GM18505 (cell line): ENCODE measurements at regions not wholly inside any gene's neighbourhood (a gene's known extent, or its start where the extent isn't known, plus 50 kb on each side); places are given as distances from the start of the nearest gene placed in this dataset.

Experiments used
- ATAC-seq: cut with Tn5 transposase; IDR thresholded peaks from one replicate; pipeline ENCODE4 v1.9.1; 2021; ENCODE audit not compliant: unreplicated experiment
- POLR2A ChIP-seq: IDR thresholded peaks from 4 replicates; pipeline ENCODE4 v1.6.1; 2011; ENCODE audit warnings: borderline replicate concordance; ENCODE audit not compliant: insufficient read depth, insufficient read length; ENCODE audit errors: extremely low read depth

DNA sequence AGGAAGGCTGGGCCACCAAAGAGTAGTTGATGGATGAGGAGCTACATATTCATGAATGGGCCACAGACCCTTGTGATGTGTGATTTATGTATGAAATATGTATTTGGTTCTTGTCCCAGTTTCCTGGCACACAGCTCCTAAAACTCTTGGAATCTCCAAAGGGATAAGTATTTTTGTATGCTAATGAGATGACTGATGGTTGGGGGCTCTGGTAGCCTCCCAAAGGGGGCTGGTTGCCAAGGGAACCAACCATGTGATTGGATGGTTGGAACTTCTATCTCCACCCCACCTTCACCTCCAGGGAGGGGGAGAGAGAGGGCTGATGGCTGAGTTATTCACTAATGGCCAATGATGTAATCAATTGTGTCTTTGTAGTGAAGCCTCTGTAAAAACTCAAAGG is 77.1 kb downstream of the ZNF281 start:
- TF ChIP-seq POLR2A, result no peak
- ATAC-seq, result no peak

DNA sequence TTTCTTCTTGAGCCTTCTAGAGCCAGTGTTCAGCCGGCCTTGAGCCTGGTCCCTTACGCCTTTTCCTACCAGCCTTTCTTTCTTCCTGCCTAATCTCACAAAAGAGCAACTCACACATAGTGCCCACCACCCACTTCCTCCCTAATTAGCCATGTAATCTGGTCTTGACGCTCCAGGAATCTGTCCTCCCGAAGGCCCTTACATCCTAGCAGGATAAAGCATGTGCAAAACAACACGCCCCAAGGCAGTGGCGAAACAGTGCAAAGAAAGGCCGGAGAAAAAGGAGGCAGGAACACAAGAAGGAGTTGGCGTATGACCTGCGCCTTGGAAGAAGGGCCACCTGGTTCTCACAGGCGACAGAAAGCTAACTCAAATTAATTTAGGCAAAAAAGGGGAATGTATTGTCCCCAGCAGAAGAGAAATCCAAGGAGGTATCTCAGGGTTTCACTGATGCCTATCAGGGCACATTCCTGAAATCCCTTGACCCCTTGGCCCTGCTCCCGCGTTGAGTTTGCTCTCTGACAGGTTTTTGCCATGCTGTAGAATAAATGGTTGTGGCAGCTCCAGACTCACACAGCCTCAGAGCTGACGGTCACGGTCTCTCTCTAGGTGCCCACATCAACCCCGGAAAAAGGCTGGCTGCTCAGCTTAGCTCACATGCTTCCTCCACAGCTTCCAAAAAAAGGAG is 79.0 kb downstream of the ZNF281 start:
- no peak for TF ChIP-seq POLR2A
- ATAC-seq, result no peak

DNA sequence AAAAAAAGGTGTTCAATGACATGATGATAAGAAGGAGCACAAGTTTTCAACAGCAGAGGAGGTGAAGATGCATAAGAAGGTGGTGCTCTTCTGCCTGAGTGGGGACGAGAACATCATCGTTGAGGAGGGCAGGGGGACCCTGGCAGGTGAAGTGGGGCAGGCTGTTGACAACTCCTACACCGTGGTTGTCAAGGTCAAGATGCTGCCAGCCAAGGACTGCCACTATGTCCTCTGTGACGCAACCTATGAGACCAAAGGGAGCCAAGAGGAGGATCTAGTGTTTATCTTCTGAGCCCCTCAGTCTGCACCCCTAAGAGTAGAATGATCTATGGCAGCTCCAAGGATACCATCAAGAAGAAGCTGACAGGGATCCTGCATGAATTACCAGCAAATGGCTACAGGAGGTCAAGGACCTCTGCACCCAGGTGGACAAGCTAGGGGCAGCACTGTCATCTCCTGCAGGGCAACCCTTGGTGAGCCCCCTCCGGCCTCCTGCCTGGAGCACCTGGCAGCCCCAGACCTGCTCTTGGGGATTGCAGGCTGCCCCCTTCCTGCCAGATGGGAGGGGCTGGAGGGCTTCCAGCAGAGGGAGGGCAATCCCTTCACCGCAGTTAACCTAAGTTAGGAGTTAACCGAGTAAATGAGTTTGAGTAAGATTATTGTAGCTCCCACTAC is 80.5 kb downstream of the ZNF281 start:
- ATAC-seq, result no peak
- no peak for TF ChIP-seq POLR2A

DNA sequence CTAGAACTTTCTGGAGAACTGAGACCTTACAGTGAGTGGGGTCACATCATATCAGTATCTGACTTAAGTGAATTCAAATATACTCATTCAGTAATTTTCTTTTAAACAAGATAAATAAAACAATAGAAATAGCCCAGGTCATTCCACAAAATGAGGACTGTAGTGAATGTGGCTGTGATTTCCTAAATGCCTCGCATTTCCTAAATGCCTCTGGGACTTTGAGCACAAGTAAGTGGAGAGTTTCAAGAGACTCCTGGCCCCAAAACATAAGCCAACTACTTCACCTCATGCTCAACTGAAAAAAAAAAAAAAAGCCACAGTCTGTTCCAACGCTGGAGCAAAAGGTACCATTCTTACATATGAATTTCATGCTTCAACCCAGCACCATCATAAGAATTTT is 81.5 kb downstream of the ZNF281 start:
- no peak for TF ChIP-seq POLR2A
- ATAC-seq, result no peak

DNA sequence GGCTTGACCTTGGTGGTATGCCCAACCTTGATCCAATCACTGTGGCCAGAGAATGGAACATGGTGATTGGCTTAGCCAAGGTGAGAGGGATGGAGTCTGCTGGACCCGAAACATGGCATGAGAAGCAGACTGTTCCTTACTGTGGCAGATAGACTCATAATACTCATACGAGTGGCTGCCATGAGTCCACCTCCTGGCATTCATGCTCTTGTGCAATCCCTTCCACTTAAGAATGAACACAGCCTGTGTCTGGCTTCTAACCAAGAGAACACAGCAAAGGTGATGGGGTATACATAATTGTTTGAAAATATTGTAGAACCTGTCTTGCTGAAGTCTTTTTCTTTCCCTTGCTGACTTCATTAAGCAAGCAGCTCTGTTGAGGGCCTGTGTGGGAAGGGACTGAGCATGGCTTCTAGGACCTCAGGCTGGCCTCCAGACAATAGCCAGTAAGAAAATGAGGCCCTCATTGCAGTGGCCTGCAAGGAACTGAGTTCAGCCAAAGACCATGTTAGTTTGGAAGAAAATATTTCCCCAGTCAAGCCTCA is 85.9 kb downstream of the ZNF281 start:
- no peak for TF ChIP-seq POLR2A
- ATAC-seq, result no peak

DNA sequence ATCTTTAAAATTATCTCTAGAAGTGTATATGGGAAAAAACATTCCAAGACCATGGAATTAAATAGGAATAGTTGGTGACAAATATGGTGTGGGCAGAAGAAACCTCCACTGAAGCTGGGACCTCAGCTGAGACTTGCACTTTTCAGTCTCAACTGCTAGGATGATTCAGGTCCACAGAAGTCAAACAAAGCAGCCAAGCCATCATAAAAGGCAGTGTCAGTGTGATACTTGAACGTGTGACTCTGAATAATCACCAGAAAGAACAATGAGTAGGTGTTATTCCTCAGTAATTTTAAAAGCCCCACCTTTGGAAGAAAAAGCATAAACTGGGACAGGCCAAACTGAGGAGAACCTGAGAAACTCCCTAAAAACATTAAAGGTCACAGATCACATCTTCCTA is 90.7 kb downstream of the ZNF281 start:
- TF ChIP-seq POLR2A, result no peak

DNA sequence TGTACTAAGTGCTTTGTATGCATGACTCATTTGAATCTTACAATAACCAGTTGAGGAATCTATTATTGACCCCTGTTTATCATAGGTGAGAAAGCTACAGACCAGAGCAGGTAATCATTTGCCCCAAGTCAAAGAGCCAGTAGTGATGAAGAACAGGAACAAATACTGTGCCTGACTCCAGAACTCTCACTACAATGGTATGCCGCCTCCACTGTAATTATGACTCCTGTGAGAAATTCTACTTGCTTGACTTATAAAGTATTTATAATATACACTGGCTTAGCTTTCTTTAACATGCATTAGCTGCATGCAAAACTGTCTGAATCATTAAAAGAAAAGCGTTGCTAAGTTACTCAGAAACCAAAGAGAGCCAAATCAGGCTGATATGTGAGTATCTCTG is 92.6 kb downstream of the ZNF281 start:
- no peak for TF ChIP-seq POLR2A
- ATAC-seq, result no peak

More for the DNA sequence above, 90.7 kb downstream of the ZNF281 start:
- ATAC-seq, result no peak

DNA sequence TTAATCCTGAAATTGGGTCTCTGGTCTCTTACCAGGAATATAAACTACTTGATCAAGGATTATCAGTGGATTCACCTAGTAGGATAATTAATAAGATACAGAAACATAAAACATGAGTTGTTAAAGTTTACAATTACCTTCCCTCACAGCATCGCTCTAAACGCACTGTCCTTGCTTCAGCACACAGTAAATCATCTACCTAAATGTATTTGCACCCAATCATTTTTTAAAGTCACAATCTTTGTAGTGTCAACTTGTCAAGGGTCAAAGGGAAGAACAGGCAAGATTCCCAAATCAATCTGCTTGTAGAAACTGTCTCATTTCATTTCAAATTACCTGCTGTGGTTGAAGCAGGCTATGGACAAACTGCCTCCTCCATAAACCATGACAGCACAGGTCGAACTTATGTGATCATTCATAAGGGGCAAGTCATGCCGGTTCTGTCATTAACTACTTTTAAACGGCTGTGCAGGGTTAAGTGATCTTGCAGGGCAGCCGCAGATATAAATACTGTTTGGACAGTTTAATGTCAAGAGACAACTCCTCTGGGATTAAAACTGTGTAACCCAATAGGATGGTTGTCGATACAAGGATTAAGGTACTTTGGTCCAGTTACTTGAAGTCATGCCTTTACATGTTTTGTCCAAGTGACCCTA is 93.6 kb downstream of the ZNF281 start:
- no peak for TF ChIP-seq POLR2A
- ATAC-seq, result no peak

DNA sequence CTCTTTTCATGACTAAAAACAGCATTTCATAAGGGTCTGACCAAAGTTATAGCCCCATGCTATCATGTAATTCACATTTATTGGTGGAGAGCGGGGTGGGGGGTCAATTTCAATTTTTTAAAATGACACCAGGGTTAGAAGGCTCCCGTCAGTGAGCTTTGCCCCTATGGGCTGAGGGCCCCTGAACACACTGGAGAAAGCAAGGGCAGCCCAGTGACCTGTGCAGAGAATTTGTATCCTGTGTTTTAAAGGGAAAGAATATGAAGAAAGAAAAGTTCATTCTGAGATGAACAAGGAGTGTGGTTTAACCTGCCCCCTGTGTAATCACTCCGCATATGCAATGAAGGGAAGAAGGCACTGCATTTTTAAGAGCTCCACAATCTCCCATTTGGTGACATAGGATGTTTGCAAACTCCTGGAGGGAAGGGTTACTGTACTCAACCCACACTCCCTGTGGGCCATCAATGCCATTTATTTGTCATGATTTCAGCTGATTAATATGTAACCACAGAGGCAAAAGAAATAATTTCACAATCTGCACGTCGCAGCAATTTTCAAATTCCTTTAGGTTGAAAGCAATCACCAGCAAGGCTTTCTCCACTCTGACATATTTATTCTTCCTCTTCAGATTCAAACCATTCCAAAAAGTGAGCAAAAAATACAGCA is 95.6 kb downstream of the ZNF281 start:
- TF ChIP-seq POLR2A, result no peak
- no peak for ATAC-seq

DNA sequence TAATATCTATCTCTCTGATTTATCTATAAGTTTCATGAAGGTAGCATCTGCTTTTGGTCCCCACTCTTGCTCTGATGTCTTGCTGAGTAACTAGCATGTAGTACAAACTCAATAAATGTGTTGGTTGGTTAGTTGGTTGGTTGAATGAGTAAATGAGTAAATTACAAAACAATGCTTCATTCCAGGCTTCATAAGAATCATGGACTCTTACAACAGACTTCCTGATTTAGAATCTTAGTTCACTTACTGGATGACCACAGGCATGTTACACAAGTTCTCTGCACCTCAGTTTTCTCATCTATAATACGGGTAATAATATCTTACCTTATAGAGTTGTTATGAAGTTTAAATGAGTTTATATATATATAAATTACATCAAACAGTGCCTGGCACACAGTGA is 98.6 kb downstream of the ZNF281 start:
- no peak for ATAC-seq
- TF ChIP-seq POLR2A, result no peak

DNA sequence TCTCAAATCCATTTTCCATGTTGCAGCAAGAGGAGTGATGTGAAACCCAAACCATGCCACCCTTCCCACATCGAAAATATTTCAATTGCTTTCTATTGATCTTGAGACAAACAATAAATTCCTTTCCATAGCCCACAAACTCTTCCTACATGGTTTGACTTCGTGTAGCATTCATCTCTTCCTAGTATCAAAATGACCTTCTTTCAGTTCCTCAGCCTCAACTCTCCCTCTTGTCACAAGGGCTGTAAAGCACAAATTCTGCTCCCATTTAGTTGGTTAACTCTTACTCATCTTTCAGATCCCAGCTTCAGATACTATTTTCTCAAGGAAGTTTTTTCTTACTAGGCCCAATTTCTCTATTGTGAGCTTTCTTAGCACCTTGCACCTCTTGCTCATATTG is 99.0 kb downstream of the ZNF281 start:
- no peak for ATAC-seq
- no peak for TF ChIP-seq POLR2A

DNA sequence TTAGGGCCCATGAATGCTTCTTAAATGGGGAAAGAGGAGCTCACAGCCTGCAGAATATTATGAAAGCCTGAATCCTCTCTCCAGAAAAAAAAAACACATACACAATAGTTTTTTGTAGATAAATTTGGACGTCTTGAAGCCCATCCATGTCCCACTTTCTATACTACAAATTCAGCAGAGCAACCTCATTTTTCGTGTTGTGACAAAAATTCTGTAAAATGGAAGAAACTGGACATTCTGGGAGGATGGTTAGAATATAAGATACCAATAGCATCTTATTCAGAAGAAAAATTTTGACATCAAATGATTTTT is 102.1 kb downstream of the ZNF281 start:
- no peak for ATAC-seq
- TF ChIP-seq POLR2A, result no peak

DNA sequence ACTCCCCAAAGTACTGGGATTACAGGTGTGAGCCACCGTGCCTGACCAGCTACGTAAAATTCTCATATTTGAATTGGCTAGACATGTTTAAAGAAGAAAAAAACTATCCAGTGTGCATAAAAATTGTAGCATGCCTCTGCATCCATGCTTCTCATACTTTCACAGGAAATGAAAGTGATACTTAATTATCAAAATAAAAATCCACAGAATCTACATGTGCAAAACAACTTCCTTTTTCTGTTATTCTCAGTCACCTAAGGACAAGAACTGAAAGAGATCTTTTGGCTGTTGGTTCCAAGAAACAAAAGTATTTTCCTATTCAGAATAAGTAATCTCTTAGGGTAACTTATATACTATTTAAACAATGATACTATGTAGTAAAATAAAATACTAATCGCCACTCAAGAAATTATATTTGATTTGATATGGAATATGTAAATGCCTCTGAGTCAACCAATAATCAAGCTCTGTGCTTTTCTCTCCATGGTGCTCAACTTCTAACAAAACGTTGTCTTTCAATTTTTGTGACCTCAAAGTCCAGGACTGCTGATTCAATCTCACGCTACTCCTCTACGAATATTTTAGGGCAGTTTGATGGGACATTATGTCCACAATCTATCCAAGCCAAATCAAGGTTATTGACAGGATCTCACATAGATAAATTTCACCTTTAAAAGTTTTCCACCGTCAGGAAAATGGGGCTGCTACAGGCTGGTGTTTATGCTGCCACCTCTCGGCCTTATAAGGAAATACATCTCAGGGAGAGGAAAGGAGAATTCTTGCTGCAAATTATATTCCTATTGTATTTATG is 102.7 kb downstream of the ZNF281 start:
- TF ChIP-seq POLR2A, result no peak
- ATAC-seq, result no peak
